ENCODE measurements at regions not wholly inside any gene's neighbourhood (a gene's known extent, or its start where the extent isn't known, plus 50 kb on each side); places are given as distances from the start of the nearest gene placed in this dataset.

GRCh38 chr1:56002231-56002630 lies 577.1 kb downstream of the PLPP3 start:
- Mint-ChIP-seq H3K36me3 (ENCODE audit: low read depth) (no peaks in the 10 kb centered on the region), H3K27me3 (no peaks in the 10 kb centered on the region), H3K4me3 (no peak overlapping the region), H3K9me3 (no peaks in the 10 kb centered on the region), H3K27ac (no peak overlapping the region), H3K4me1 (ENCODE audit: low read depth) (no peaks in the 10 kb centered on the region)
- DNase-seq, result no peak

GRCh38 chr1:56000424-56000823 lies 578.9 kb downstream of the PLPP3 start:
- no peak overlapping the region for H3K4me3 Mint-ChIP-seq
- no peaks in the 10 kb centered on the region for H3K9me3 Mint-ChIP-seq
- no peaks in the 10 kb centered on the region for H3K27me3 Mint-ChIP-seq
- no peak overlapping the region for H3K27ac Mint-ChIP-seq
- H3K4me1 Mint-ChIP-seq (ENCODE audit: low read depth), result no peaks in the 10 kb centered on the region
- DNase-seq, result no peak
- H3K36me3 Mint-ChIP-seq (ENCODE audit: low read depth), result no peaks in the 10 kb centered on the region

- DNase-seq, result no peak
- Mint-ChIP-seq H3K27ac (no peak overlapping the region), H3K4me3 (no peak overlapping the region)
Observed at GRCh38 chr1:55997536-55997935, 581.8 kb downstream of the PLPP3 start.

GRCh38 chr1:55993646-55994318 lies 585.6 kb downstream of the PLPP3 start:
- no peak for DNase-seq
- Mint-ChIP-seq H3K4me1 (ENCODE audit: low read depth) (no peaks in the 10 kb centered on the region), H3K27me3 (no peaks in the 10 kb centered on the region), H3K27ac (no peak overlapping the region), H3K9me3 (peaks cover 2% of the 10 kb centered on the region), H3K36me3 (ENCODE audit: low read depth) (no peaks in the 10 kb centered on the region), H3K4me3 (no peak overlapping the region)

More at GRCh38 chr1:55997536-55997935, 581.8 kb downstream of the PLPP3 start:
- Mint-ChIP-seq H3K36me3 (ENCODE audit: low read depth) (no peaks in the 10 kb centered on the region), H3K4me1 (ENCODE audit: low read depth) (no peaks in the 10 kb centered on the region), H3K9me3 (peaks cover 2% of the 10 kb centered on the region), H3K27me3 (no peaks in the 10 kb centered on the region)

GRCh38 chr1:55990007-55990406 lies 589.4 kb downstream of the PLPP3 start:
- no peaks in the 10 kb centered on the region for H3K36me3 Mint-ChIP-seq (ENCODE audit: low read depth)
- no peak overlapping the region for H3K27ac Mint-ChIP-seq
- H3K27me3 Mint-ChIP-seq, result no peaks in the 10 kb centered on the region
- no peak for DNase-seq
- no peaks in the 10 kb centered on the region for H3K4me1 Mint-ChIP-seq (ENCODE audit: low read depth)
- no peak overlapping the region for H3K4me3 Mint-ChIP-seq
- H3K9me3 Mint-ChIP-seq, result peaks cover under 1% of the 10 kb centered on the region

GRCh38 chr1:55988963-55989452 lies 590.4 kb downstream of the PLPP3 start:
- no peak overlapping the region for H3K4me3 Mint-ChIP-seq

GRCh38 chr1:55987491-55988249 lies 591.7 kb downstream of the PLPP3 start:
- DNase-seq, result no peak
- no peak overlapping the region for H3K27ac Mint-ChIP-seq

More at GRCh38 chr1:55988963-55989452, 590.4 kb downstream of the PLPP3 start:
- H3K36me3 Mint-ChIP-seq (ENCODE audit: low read depth), result no peaks in the 10 kb centered on the region
- H3K27me3 Mint-ChIP-seq, result no peaks in the 10 kb centered on the region
- no peak for DNase-seq
- no peaks in the 10 kb centered on the region for H3K4me1 Mint-ChIP-seq (ENCODE audit: low read depth)
- no peaks in the 10 kb centered on the region for H3K9me3 Mint-ChIP-seq
- no peak overlapping the region for H3K27ac Mint-ChIP-seq

GRCh38 chr1:55986003-55986402 lies 593.4 kb downstream of the PLPP3 start:
- Mint-ChIP-seq H3K4me3 (no peak overlapping the region), H3K9me3 (no peaks in the 10 kb centered on the region), H3K27me3 (no peaks in the 10 kb centered on the region), H3K4me1 (ENCODE audit: low read depth) (no peaks in the 10 kb centered on the region), H3K36me3 (ENCODE audit: low read depth) (no peaks in the 10 kb centered on the region), H3K27ac (no peak overlapping the region)
- DNase-seq, result no peak

More at GRCh38 chr1:55987491-55988249, 591.7 kb downstream of the PLPP3 start:
- Mint-ChIP-seq H3K27me3 (no peaks in the 10 kb centered on the region), H3K4me1 (ENCODE audit: low read depth) (no peaks in the 10 kb centered on the region), H3K36me3 (ENCODE audit: low read depth) (no peaks in the 10 kb centered on the region), H3K9me3 (no peaks in the 10 kb centered on the region), H3K4me3 (no peak overlapping the region)

GRCh38 chr1:55981010-55981650 lies 598.2 kb downstream of the PLPP3 start:
- Mint-ChIP-seq H3K27me3 (no peaks in the 10 kb centered on the region), H3K36me3 (ENCODE audit: low read depth) (no peaks in the 10 kb centered on the region), H3K4me3 (no peak overlapping the region), H3K9me3 (peaks cover 4% of the 10 kb centered on the region), H3K27ac (no peak overlapping the region), H3K4me1 (ENCODE audit: low read depth) (no peaks in the 10 kb centered on the region)
- DNase-seq, result no peak

GRCh38 chr1:55980582-55980981 lies 598.8 kb downstream of the PLPP3 start:
- no peak for DNase-seq
- Mint-ChIP-seq H3K27ac (no peak overlapping the region), H3K27me3 (no peaks in the 10 kb centered on the region), H3K9me3 (peaks cover 4% of the 10 kb centered on the region), H3K4me3 (no peak overlapping the region), H3K36me3 (ENCODE audit: low read depth) (no peaks in the 10 kb centered on the region), H3K4me1 (ENCODE audit: low read depth) (no peaks in the 10 kb centered on the region)

- Mint-ChIP-seq H3K4me3 (no peak overlapping the region), H3K9me3 (peaks cover 4% of the 10 kb centered on the region), H3K27ac (no peak overlapping the region), H3K36me3 (ENCODE audit: low read depth) (no peaks in the 10 kb centered on the region), H3K27me3 (no peaks in the 10 kb centered on the region), H3K4me1 (ENCODE audit: low read depth) (no peaks in the 10 kb centered on the region)
- no peak for DNase-seq
Observed at GRCh38 chr1:55974714-55975441, 604.5 kb downstream of the PLPP3 start.

GRCh38 chr1:55970526-55971110 lies 608.7 kb downstream of the PLPP3 start:
- no peak overlapping the region for H3K27ac Mint-ChIP-seq
- no peaks in the 10 kb centered on the region for H3K36me3 Mint-ChIP-seq (ENCODE audit: low read depth)
- no peaks in the 10 kb centered on the region for H3K9me3 Mint-ChIP-seq
- DNase-seq, result no peak
- no peaks in the 10 kb centered on the region for H3K4me1 Mint-ChIP-seq (ENCODE audit: low read depth)
- H3K27me3 Mint-ChIP-seq, result no peaks in the 10 kb centered on the region
- H3K4me3 Mint-ChIP-seq, result no peak overlapping the region

- Mint-ChIP-seq H3K9me3 (no peaks in the 10 kb centered on the region), H3K27me3 (peaks cover 6% of the 10 kb centered on the region), H3K4me3 (no peak overlapping the region), H3K36me3 (ENCODE audit: low read depth) (no peaks in the 10 kb centered on the region), H3K4me1 (ENCODE audit: low read depth) (no peaks in the 10 kb centered on the region), H3K27ac (no peak overlapping the region)
- no peak for DNase-seq
Observed at GRCh38 chr1:55969322-55969721, 610.0 kb downstream of the PLPP3 start.

- Mint-ChIP-seq H3K9me3 (no peaks in the 10 kb centered on the region), H3K27me3 (peaks cover 6% of the 10 kb centered on the region), H3K36me3 (ENCODE audit: low read depth) (no peaks in the 10 kb centered on the region), H3K4me1 (ENCODE audit: low read depth) (no peaks in the 10 kb centered on the region), H3K27ac (no peak overlapping the region), H3K4me3 (no peak overlapping the region)
- no peak for DNase-seq
Observed at GRCh38 chr1:55968661-55969060, 610.7 kb downstream of the PLPP3 start.

All from activated T-cell treated with anti-CD3 and anti-CD28 coated beads, Interleukin-2, amount 50 U/mL, for 24 hours (primary cell).